T-helper 2 cell treated with Interferon-gamma antibody and Interleukin-4, amounts not matched to agents 100 ng/mL and 5 ng/mL, for 36 hours (primary cell): ENCODE measurements at regions not wholly inside any gene's neighbourhood (a gene's known extent, or its start where the extent isn't known, plus 50 kb on each side); places are given as distances from the start of the nearest gene placed in this dataset.

Experiments
- intact Hi-C: fragments of 100-400 bp; cut with micrococcal nuclease; formaldehyde crosslinking; loops from one replicate; pipeline ENCODE4 v1.15.1; 2023

DNA sequence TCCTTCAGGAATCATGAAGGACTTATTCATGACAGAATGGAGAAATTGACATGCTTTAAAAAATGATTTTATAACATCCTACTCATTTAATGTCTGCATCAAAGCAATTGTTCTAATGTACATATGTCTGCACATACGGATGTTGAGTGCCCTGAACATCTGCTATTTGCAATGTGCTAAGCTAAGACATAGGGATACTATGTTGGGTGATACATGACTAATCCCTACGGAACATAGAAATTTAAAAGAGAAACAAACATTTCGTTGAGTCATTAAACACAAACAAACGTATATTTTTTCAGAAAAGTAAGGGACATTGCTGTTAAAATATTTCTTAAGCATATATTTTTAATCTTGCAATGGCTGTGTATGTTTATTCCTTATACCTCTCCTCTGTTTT is 686.5 kb upstream of the ADAMTS16 start:
- intact Hi-C loops: no loop called here

GRCh38 chr5:4479426-4479825 is 660.7 kb upstream of the ADAMTS16 start:
- intact Hi-C loops: no loop called here

GRCh38 chr5:4480528-4481349 is 659.4 kb upstream of the ADAMTS16 start:
- intact Hi-C loops: no loop called here

DNA sequence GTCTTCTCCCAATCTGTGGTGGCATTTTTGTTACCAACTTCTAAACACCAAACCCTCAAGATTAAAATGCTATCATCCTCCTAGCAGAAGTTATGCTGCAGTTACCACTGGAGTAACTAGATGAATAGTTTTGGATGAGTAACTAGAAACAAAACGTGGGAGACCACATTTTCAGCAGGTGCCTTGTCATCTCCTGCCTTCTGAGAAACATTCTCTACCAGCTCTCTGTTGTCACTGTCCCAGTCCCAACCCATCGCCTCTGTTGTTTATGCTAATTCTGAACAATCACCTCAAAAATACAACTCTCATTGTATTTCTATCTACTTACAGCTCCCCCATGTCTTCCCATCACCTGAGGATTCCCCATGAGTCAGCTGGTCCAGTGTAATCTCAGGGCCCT is 652.5 kb upstream of the ADAMTS16 start:
- intact Hi-C loops: no loop called here

- intact Hi-C loops: no loop called here
Measured at GRCh38 chr5:4511996-4512656, 628.0 kb upstream of the ADAMTS16 start.

DNA sequence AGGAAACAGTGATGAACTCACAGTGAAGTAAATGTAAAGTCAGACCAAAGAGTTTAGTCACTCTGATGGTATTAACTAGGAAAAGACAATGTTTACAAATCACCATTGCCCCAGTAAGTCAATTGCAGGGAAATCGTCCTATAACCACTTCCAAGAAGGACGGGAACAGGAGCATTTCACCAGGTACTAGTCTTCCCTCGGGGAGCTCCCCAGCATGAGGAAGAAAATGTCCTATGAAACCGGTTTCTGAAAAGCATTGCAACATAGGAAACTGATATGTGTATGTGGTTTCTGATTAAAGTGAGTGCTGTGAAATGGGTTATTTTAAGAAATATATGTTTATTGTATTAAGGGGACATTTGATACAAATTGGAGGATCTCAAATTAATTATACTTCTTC is 626.7 kb upstream of the ADAMTS16 start:
- intact Hi-C loops: no loop called here

- intact Hi-C loops: no loop called here
Measured at GRCh38 chr5:4514067-4514648, 626.0 kb upstream of the ADAMTS16 start.

DNA sequence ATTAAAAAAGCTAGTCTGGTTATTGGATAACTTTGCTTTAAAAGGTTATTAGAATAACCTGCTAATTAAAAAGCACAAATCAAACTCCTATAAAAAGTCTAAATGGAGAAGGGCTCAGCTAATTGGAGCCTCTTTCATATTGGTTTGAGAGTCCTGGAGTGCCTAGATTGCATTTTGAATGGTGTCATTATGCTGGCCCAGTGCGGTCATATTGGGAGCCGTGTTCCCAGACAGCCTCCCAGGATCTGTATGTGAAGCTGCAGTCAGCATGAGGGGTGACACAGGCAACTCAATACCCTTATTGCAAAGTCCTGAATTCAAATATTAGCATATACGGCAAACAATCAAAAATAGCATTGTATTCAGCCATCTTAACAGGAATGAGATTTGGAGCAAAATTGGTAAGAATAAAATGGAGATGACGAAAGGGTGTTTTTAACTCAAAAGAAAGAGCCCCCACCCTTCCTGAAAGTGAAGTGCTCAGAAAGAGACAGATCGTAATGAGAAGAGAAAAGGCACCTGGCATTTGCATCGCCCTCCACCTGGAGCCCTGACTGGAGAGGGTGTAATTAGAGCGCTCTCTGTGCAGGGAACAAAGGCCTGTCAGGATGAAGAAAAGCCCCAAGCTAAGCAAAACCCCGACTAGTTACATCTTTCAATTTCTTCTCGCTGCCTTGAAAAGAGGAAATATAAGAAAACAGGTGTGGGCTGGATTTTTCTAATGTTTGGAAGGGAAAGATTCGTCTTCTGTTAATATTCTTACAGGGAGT is 621.0 kb upstream of the ADAMTS16 start:
- intact Hi-C loops: no loop called here

GRCh38 chr5:4520559-4520958 is 619.6 kb upstream of the ADAMTS16 start:
- intact Hi-C loops: no loop called here

- intact Hi-C loops: no loop called here
Measured at GRCh38 chr5:4523038-4523437, 617.1 kb upstream of the ADAMTS16 start.

GRCh38 chr5:4531756-4532704 is 608.1 kb upstream of the ADAMTS16 start:
- intact Hi-C loops: no loop called here

DNA sequence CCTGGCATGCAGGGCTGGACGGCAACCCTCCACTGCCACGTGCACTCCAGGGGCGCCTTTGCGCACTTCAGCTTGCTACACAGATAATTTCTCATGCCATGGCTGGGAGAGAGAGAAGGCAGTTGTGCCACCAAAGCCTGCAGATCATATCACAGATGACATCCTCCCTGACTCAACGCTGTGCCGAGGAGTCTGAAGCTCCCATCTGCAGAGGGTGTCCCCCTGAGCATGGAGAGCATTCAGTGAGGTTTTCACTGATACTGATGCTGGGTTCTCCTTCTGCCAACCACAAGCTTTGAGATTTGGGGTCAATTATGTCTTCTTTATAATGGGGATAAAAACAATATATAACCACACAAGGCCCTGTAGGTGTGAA is 607.4 kb upstream of the ADAMTS16 start:
- intact Hi-C loops: no loop called here

- intact Hi-C loops: no loop called here
Measured at GRCh38 chr5:4533457-4534105, 606.5 kb upstream of the ADAMTS16 start.

GRCh38 chr5:4537489-4537888 is 602.6 kb upstream of the ADAMTS16 start:
- intact Hi-C loops: no loop called here

GRCh38 chr5:4540375-4541173 is 599.6 kb upstream of the ADAMTS16 start:
- intact Hi-C loops: no loop called here

DNA sequence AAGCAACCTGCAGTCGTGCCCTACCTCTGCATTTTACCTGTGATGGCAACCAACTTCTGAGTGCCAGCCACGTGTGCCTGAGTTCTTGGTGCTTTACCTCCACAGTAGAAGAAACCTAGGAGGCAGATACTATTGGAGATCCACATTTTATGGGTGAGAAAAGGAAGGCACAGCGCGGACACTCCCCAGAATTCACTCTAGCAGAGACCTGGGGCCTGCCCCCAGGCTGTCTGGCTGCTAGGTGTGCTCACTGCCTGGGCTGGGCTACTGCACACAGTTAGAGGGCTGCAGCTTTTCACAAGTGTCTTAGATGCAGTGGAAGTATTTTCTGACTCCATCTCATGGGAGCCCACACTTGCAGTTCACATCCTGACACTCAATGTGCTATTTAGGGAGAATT is 598.8 kb upstream of the ADAMTS16 start:
- intact Hi-C loops: no loop called here

GRCh38 chr5:4542145-4542778 is 597.9 kb upstream of the ADAMTS16 start:
- intact Hi-C loops: no loop called here

DNA sequence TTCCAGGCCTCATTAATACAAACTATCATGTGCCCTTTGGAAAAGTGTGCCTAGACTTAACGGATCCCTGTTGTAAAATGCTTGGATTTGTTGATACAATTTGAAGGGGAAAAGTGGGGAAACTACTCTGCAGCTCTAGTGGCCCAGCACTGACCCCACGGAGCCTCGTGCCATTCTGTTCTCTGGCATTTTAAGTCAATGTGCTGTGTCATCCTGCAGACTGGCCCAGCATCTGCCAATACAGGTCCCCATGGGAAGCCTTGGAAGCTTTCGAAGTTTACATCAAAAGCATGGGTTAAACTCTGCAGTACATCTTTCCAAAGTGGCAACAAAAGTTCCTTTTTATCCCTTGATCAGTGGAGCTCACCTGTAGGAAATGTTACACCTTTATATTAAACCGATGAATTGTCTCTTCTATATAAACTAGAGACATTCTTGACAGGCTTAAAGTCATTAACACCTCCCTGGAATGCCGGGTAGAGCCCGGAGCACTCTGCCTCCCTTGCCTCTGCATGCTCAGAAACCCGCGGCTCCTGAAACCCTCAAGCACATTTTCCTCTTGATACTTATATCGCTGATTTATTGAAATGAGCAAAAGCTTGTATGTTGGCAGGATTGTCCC is 596.0 kb upstream of the ADAMTS16 start:
- intact Hi-C loops: no loop called here
